GM23248 (cell line): ENCODE measurements at regions not wholly inside any gene's neighbourhood (a gene's known extent, or its start where the extent isn't known, plus 50 kb on each side); places are given as distances from the start of the nearest gene placed in this dataset.
A peak's percentile ranks its signal among the peaks of the same experiment; 100 is the strongest.

ENCODE experiments used
- DNase-seq: peaks from one replicate; pipeline ENCODE4 v3.0.0-alpha.2; 2015
- H2AFZ ChIP-seq: fragments of 200-600 bp; sonication (generic); 2 replicates; pipeline ENCODE4 v1.6.1; 2016; ENCODE audit warnings: antibody characterized with exemption
- H3F3A ChIP-seq: fragments of 200-600 bp; sonication (generic); 2 replicates; pipeline ENCODE4 v1.6.1; 2016; ENCODE audit warnings: mild to moderate bottlenecking, antibody characterized with exemption, mixed run types; ENCODE audit not compliant: insufficient read depth
- H3K27ac ChIP-seq: fragments of 200-600 bp; sonication (generic); 2 replicates; pipeline ENCODE4 v1.5.1; 2016; ENCODE audit warnings: mild to moderate bottlenecking
- H3K27me3 ChIP-seq: fragments of 200-600 bp; sonication (generic); replicated peaks from 2 replicates; pipeline ENCODE4 v1.6.1; 2016; ENCODE audit warnings: mild to moderate bottlenecking; ENCODE audit not compliant: insufficient read depth
- H3K36me3 ChIP-seq: fragments of 200-600 bp; sonication (generic); 2 replicates; pipeline ENCODE4 v1.6.1; 2016; ENCODE audit warnings: low read depth, mild to moderate bottlenecking
- H3K4me1 ChIP-seq: fragments of 200-600 bp; sonication (generic); 2 replicates; pipeline ENCODE4 v1.6.1; 2016; ENCODE audit warnings: mild to moderate bottlenecking; ENCODE audit not compliant: insufficient read depth
- H3K4me2 ChIP-seq: fragments of 200-600 bp; sonication (generic); one replicate; pipeline ENCODE4 v1.6.1; 2016; ENCODE audit warnings: mild to moderate bottlenecking; ENCODE audit not compliant: unreplicated experiment
- H3K4me3 ChIP-seq: fragments of 200-600 bp; sonication (generic); 2 replicates; pipeline ENCODE4 v1.5.1; 2016; ENCODE audit warnings: mild to moderate bottlenecking
- H3K79me2 ChIP-seq: fragments of 200-600 bp; sonication (generic); 2 replicates; pipeline ENCODE4 v1.6.1; 2016; ENCODE audit warnings: mild to moderate bottlenecking; ENCODE audit not compliant: insufficient read depth
- H3K9ac ChIP-seq: fragments of 200-600 bp; sonication (generic); 2 replicates; pipeline ENCODE4 v1.6.1; 2016; ENCODE audit warnings: mild to moderate bottlenecking
- H3K9me2 ChIP-seq: fragments of 200-600 bp; sonication (generic); 2 replicates; pipeline ENCODE4 v1.6.1; 2016; ENCODE audit warnings: mixed run types, mild to moderate bottlenecking, moderate library complexity; ENCODE audit not compliant: insufficient read depth
- H3K9me3 ChIP-seq: fragments of 200-600 bp; sonication (generic); one replicate; pipeline ENCODE4 v1.6.1; 2017; ENCODE audit warnings: low read depth
- H4K20me1 ChIP-seq: fragments of 200-600 bp; sonication (generic); 2 replicates; pipeline ENCODE4 v1.6.0; 2016; ENCODE audit not compliant: insufficient read depth
- EZH2 ChIP-seq: fragments of 200-600 bp; sonication (generic); IDR thresholded peaks from 2 replicates; pipeline ENCODE4 v1.6.1; 2018; ENCODE audit warnings: antibody characterized with exemption, mild to moderate bottlenecking; ENCODE audit not compliant: insufficient read depth, poor library complexity, severe bottlenecking
- EZH2phosphoT487 ChIP-seq: fragments of 200-600 bp; sonication (generic); IDR thresholded peaks from 2 replicates; pipeline ENCODE4 v1.6.1; 2018; ENCODE audit warnings: antibody characterized with exemption, moderate library complexity, mild to moderate bottlenecking, low read depth; ENCODE audit not compliant: insufficient read depth
- WGBS, 2 experiments: methylation state at CpG; one replicate each; pipeline ENCODE4 v1.1.6; 2015 to 2017; ENCODE audit warnings: low lambda C conversion rate in 2 of 2, low coverage in 1 of 2; ENCODE audit errors: missing lambda C conversion rate in 2 of 2; 5-methylcytosine and 5-hydroxymethylcytosine counted together
- in situ Hi-C: fragments of 300-500 bp; cut with MboI; formaldehyde crosslinking; loops from 2 replicates; pipeline ENCODE4 v1.15.0; 2020

GRCh38 chrX:17247144-17247543 is 127.9 kb upstream of the NHS start:
- Histone ChIP-seq H3K27ac (no peak overlapping the region), H2AFZ (no peak overlapping the region), H4K20me1 (no peaks in the 10 kb centered on the region), H3K4me1 (no peaks in the 10 kb centered on the region), H3K79me2 (no peaks in the 10 kb centered on the region), H3K4me2 (no peak overlapping the region), H3K9me2 (no peaks in the 10 kb centered on the region), H3F3A (no peaks in the 10 kb centered on the region), H3K9ac (no peak overlapping the region), H3K36me3 (no peaks in the 10 kb centered on the region), H3K4me3 (no peak overlapping the region), H3K9me3 (no peaks in the 10 kb centered on the region), H3K27me3 (no peaks in the 10 kb centered on the region)
- TF ChIP-seq EZH2phosphoT487, result no peak
- no peak for TF ChIP-seq EZH2
- WGBS, 2 experiments, result 93 to 100% methylated on average over 1 of the region's 1 CpG
- peak; percentile 13 for DNase-seq
- in situ Hi-C loops, result loop anchor here (10.0 to 25.0 kb wide), 3 partner anchors 118 to 438 kb away; no protein-coding TSS in a partner anchor

GRCh38 chrX:17262123-17262522 is 112.9 kb upstream of the NHS start:
- H2AFZ ChIP-seq, result no peak overlapping the region
- 55 to 65% methylated on average over 2 of the region's 2 CpGs for WGBS, 2 experiments
- TF ChIP-seq EZH2 (no peak), EZH2phosphoT487 (no peak)

GRCh38 chrX:17266136-17266535 is 108.9 kb upstream of the NHS start:
- no peak overlapping the region for H2AFZ ChIP-seq
- no peaks in the 10 kb centered on the region for H3K9me2 ChIP-seq
- in situ Hi-C loops, result no loop called here
- H4K20me1 ChIP-seq, result no peaks in the 10 kb centered on the region
- H3K9ac ChIP-seq, result no peak overlapping the region
- H3K4me1 ChIP-seq, result no peaks in the 10 kb centered on the region
- no peak overlapping the region for H3K27ac ChIP-seq
- no peaks in the 10 kb centered on the region for H3K27me3 ChIP-seq
- DNase-seq, result peak; percentile 18
- H3K4me3 ChIP-seq, result no peak overlapping the region
- no peaks in the 10 kb centered on the region for H3F3A ChIP-seq
- TF ChIP-seq EZH2phosphoT487 (no peak), EZH2 (no peak)
- no peaks in the 10 kb centered on the region for H3K9me3 ChIP-seq
- no peak overlapping the region for H3K4me2 ChIP-seq
- H3K79me2 ChIP-seq, result no peaks in the 10 kb centered on the region
- no peaks in the 10 kb centered on the region for H3K36me3 ChIP-seq

More at GRCh38 chrX:17262123-17262522, 112.9 kb upstream of the NHS start:
- Histone ChIP-seq H3K9ac (no peak overlapping the region), H3K27ac (no peak overlapping the region), H3K4me3 (no peak overlapping the region), H3F3A (no peaks in the 10 kb centered on the region), H3K4me2 (no peak overlapping the region), H3K79me2 (no peaks in the 10 kb centered on the region), H4K20me1 (no peaks in the 10 kb centered on the region), H3K9me3 (no peaks in the 10 kb centered on the region), H3K9me2 (no peaks in the 10 kb centered on the region), H3K4me1 (no peaks in the 10 kb centered on the region), H3K36me3 (no peaks in the 10 kb centered on the region), H3K27me3 (no peaks in the 10 kb centered on the region)
- in situ Hi-C loops, result no loop called here
- no peak for DNase-seq

GRCh38 chrX:17278961-17279360 is 96.0 kb upstream of the NHS start:
- H3K4me2 ChIP-seq, result no peak overlapping the region
- no peaks in the 10 kb centered on the region for H3K4me1 ChIP-seq
- no peaks in the 10 kb centered on the region for H3K79me2 ChIP-seq
- no peaks in the 10 kb centered on the region for H3K9me3 ChIP-seq
- WGBS, 2 experiments, result 60 to 82% methylated on average over 1 to 2 of the region's 2 CpGs
- no peak overlapping the region for H3K9ac ChIP-seq
- TF ChIP-seq EZH2phosphoT487 (no peak), EZH2 (no peak)
- no peaks in the 10 kb centered on the region for H3F3A ChIP-seq
- no peak overlapping the region for H3K4me3 ChIP-seq
- no peaks in the 10 kb centered on the region for H3K36me3 ChIP-seq
- H4K20me1 ChIP-seq, result no peaks in the 10 kb centered on the region
- in situ Hi-C loops, result no loop called here
- DNase-seq, result no peak
- H3K27ac ChIP-seq, result no peak overlapping the region
- no peak overlapping the region for H2AFZ ChIP-seq
- H3K9me2 ChIP-seq, result no peaks in the 10 kb centered on the region
- no peaks in the 10 kb centered on the region for H3K27me3 ChIP-seq

GRCh38 chrX:17285983-17286382 is 89.0 kb upstream of the NHS start:
- H3K36me3 ChIP-seq, result no peaks in the 10 kb centered on the region
- H3K4me1 ChIP-seq, result no peaks in the 10 kb centered on the region
- no peak overlapping the region for H3K27ac ChIP-seq
- TF ChIP-seq EZH2 (no peak), EZH2phosphoT487 (no peak)
- 26 to 36% methylated on average over 2 of the region's 2 CpGs for WGBS, 2 experiments
- no peak overlapping the region for H3K4me3 ChIP-seq
- no peak overlapping the region for H3K9ac ChIP-seq
- no peaks in the 10 kb centered on the region for H3K9me3 ChIP-seq
- no peaks in the 10 kb centered on the region for H3F3A ChIP-seq
- no peaks in the 10 kb centered on the region for H4K20me1 ChIP-seq
- H3K79me2 ChIP-seq, result no peaks in the 10 kb centered on the region
- in situ Hi-C loops, result no loop called here
- no peaks in the 10 kb centered on the region for H3K27me3 ChIP-seq
- H2AFZ ChIP-seq, result no peak overlapping the region
- no peak overlapping the region for H3K4me2 ChIP-seq
- DNase-seq, result no peak
- no peaks in the 10 kb centered on the region for H3K9me2 ChIP-seq
